NCI-H524 (cell line): ENCODE measurements at regions not wholly inside any gene's neighbourhood (a gene's known extent, or its start where the extent isn't known, plus 50 kb on each side); places are given as distances from the start of the nearest gene placed in this dataset.
A peak's percentile ranks its signal among the peaks of the same experiment; 100 is the strongest.

Experiments
- DNase-seq, 2 experiments: peaks; one replicate each; lab custom pipeline; 2025; lab: John Stamatoyannopoulos, UW

DNA sequence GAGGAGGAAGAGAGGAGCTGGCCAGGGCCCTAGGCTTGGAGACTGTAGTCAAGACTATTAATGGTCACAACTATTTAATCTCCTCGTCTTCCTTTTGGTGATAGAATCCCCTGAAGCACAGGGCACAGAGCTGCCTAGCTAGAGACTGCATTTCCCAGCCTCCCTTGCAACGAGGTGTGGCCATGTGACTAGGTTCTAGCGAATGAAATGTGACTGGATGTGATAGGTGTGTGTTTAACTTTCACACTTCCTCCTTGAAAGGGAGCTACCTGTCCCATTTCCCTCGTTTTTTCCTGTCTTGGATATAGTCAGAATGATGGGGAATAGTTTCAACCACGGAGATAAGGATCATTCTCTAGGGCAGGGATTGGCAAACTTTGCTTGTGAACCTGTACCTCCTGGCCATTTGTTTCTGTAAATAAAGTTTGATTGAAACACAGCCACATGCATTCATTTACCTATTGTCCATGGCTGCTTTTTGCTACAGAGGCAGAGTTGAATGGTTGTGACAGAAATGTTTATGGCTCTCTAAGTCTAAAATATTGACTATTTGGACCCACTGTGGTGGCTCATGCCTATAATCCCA, 313.5 kb downstream of the MIAT start:
- no peak for DNase-seq

DNA sequence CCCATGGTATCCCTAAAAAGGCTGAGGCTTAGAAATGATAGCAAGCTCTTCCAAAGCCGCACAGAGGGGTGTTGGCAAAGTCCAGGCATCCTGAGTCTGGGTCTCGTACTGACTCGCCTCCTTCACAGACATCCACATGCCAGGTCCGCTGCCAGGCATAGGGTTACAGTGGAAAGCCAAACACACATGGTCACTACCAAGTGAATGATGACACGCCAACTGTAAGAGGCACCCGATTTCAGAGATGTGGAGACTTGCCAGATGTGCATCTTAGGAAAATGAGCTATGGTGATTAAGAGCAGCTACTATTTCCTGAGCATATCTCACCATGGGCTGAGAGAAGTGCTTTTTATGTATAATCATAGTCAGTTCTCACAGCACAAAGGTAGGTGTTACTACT, 314.9 kb downstream of the MIAT start:
- DNase-seq = peak in 1 of 2 experiments; percentile 62

DNA sequence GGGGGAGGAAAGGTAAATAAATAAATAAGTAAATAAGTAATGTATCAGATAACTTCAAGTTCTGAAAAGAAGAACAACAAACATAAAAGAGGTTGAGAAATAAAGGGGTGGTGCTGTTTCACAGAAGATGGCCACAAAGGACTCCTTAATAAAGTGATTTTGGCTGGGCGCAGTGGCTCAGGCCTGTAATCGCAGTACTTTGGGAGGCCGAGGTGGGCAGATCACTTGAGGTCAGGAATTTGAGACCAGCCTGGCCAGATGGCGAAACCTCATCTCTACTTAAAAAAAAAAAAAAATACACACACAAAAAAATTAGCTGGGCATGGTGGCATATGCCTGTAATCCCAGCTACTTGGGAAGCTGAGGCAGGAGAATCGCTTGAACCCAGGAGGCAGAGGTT, 315.5 kb downstream of the MIAT start:
- DNase-seq = peak in 1 of 2 experiments; percentile 42

DNA sequence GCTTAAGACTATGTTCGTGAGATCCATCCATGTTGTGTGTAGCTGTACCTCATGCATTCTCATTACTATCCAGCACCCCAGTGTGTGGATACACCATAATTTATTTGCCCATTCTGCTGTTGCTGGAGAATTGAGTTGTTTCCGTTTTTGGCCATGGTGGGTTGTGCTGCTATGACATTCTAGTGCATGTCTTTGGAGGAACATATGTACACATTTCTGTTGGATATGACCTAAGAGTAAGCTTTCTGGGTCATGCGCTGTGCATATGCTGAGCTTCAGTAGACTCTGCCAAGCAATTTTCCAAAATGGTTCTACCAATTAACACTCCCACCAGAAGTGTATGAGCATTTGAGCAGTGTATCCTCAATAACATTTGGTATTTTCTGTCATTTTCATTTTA, 316.6 kb downstream of the MIAT start:
- no peak for DNase-seq

DNA sequence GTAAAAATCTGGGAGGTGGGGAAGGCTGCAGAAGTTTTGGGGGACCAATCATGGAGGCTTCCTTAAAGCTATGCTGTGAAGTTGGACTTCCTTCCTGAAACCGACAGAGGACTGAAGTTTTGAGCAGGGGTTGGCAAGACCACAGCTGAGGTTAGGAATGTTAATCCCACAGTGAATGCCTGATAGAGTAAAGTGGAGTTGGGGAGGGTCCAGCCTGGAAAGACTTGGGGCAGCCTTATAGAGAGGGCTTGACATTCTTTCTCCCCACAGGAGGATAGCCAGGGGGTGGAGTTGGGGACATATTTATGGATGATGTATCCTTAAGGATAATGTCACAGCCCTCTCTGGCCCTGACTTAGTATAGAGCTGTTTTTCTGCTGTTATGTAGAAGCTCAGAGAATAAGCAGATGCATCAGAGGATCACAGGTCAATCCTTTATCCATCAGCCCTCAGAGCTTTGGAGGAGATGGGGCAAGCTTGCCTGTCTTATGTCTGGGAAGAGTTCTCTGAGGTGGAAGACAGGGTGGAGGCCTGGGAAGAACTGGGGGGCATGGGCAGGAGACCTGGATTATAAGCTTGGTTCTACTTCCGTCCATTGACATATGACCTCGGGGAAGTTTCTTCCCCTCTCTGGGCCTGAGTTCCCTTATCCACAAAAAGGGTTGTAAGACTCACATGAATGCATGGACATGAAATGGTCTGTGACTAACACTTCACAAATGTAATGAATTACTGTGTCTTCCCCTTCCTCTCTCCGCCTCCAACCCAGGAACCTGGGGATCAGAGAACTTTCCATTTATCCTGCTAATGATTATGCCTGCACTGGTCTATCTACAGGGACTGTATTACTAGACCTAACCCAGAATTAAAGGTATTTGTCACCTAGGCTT, 317.8 kb downstream of the MIAT start:
- no peak for DNase-seq

DNA sequence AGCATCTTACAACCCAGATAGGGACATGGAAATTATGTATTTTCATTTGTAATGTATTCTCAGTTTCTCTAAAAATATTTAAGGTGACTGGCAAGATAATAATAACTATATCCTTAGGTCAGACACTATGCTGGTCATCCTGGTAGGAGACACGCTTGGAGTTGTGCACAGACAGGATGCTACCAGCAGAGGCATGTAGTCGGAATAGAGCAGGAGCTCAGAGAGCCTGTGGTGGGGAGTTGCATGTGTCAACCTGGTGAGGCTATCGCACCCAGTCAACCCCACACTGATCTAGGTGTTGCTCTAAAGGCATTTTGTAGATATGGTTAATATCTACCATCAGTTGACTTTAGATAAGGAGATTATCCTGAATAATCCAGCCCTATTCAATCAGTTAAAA, 318.5 kb downstream of the MIAT start:
- DNase-seq = no peak

DNA sequence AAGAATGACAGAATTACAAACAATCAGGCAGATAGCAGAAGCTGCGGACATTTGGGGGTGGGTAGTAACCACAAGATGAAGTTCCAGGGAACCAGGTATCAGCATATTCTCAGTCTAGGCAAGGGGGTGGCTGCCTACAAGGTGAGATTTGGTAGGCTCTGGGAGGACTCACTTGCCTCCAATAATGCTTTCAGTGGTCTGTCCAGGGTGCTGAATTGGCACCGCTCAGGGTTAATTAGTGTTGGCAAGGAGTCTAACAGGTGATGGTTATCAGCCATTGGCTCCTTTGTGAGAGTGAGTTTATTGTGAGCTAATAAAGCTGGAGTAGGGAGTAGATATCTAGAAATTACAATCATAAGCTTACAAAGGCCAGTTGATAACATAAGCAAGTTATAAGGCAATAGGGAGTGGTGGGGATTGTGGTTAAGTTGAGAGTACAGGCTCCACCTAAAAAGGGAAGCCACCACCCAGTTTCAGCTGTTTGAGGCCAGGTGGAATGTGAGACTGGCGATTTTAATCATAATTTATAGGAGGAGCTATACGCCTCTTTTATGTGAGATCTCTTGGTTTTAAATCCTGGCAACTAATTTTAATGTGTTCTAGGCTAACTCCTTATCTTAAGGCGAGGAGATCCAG, 320.5 kb downstream of the MIAT start:
- DNase-seq = no peak

DNA sequence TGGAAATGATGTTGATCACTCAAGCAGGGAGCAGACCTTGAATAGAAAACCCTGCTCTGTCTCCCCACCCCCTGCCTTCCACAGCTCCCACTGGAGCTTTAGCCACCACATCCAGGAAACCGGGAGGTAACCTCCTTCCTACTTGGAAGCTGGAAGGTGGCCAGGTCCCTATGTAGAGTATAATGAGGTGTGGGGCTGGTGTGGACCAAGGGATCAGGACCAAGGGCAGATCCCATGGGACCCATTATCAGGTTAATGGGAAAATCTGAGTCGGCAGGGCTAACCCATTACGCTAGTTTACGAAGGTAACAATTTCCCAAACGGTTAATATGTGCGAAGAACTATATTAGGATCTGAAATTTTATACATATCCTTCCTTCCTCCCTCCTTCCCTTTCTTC, 321.9 kb downstream of the MIAT start:
- no peak for DNase-seq

DNA sequence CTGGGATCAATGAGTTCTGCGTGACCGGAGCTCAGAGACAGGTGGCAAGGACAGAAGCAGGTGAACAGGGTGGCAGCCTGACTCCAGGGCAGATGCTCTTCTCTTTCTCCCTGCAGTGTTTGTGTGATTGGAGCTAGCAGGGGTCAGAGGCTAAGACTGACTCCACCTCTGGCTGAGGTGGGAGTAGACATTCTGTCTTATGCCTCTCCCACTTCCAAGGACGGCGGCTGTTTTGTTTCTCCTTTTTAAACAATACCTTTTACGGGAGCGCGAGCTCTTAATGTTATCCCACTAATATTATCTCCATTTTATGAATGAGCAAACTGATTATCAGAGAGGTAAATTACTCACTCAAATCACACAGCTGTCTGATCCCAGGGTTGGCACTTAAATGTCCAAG, 323.7 kb downstream of the MIAT start:
- DNase-seq = no peak

DNA sequence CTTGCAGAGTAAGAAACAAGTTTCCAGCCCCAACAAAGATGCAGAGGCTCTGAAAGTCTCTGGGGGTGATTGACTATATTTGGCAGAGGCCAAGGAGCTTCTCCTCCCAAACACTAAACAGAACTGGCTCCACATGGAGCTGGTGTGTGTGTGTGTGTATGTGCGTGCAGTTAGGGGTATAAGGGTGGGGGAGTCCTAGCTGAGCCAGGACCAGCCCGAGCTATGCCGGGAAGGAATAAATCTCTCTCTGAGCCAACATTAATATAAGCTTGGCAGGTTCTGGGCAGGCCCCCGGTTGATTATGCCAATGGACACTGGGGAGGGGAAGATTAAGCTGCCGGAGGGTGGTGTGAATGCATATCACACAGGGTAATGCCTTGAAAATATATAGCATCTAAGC, 324.2 kb downstream of the MIAT start:
- no peak for DNase-seq

DNA sequence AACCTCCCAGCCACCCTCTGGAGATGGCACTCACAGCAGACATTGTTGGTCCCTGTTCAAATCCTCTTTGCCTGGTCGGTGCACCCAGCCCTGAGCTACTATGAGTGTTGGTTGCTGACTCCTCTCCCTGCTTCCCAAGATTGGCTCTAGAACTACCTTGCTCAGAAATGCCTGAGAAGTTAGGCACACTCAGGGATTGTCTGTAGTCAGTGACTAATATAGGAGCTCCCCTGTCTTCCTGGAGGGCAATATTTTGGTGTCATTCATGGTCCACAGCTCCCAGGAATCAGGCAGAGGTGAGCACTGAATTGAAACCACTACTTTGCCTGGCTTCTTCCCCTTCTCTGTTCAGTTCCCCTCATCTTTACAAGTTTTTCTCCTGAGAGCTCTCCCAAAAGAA, 325.9 kb downstream of the MIAT start:
- no peak for DNase-seq

DNA sequence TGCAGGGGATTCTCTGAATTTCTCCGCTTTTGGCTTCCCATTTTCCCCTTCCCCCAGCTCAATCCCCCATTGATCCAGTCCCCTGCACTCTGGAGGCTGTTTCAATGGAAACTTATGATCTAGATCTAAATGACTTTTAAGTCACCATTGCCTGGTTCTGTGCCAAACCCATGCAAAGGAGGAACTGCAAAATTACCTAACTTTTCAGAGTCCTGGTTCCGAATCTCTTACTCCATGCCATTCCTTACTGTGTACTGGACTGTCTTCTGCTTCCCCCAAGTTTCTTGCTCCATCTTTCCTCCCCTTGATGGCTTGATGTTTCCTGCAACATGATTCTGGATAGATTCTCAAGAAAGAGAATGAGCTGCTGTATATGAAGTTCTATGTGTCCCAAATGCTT, 327.8 kb downstream of the MIAT start:
- DNase-seq = no peak

DNA sequence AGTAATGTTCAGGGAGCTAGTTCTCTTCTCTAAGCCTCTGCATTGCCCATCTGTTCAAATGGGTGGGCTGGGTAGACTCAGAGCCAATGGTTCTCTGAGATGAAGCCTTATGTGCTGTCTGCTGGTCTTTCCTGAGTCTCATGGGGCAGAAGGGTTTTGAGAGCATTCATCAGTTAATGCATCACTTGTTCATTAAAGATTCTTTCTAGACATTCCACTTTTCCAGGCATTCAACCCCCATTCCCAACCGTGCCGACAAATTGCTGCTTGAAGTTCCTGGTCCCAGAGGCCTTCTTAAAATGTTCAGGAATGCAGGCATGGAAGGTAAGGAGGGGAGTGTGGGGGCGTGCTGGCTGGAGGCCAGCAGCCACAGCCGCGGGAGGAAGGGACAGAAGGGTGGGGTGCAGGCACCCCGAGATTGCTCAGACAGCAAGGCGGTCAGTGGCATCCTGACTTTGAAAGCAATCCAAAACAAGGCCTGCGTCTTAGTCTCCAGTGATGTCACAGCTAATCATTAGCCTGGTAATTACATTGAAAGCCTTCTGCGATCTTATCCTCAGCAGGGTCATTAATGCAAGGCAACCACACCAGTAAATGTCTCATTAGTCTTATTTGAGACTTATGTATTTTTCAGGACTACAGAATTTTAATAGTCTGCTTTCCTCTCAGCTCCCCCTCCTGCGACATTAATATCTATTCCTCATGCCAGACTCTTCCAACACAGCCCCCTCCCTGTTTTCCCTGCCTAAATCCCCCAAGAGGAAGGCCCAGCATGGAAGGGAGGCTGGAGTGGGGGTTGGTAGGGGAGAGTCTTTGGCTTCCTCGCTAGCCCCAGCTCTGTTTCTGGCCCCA, 328.8 kb downstream of the MIAT start:
- peak; percentile 51 to 73 for DNase-seq

DNA sequence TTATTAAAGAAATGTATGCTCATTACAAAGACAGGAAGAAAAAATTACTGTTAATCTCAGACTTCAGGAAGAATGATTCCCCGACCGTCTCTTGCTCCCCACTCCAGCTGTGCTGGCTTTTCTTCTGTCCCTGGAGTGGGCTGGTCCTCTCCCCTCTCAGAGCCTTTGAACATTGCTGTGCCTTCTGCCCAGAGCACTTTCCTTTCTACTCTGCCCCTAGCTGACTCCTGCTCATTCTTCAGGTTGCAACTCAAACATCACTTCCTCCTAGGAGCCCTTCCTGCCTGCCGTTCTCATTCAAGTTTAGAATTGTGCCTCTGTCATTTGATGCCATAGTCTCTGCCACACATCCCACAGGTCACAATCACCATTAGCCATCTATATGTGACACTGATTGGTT, 329.5 kb downstream of the MIAT start:
- no peak for DNase-seq

DNA sequence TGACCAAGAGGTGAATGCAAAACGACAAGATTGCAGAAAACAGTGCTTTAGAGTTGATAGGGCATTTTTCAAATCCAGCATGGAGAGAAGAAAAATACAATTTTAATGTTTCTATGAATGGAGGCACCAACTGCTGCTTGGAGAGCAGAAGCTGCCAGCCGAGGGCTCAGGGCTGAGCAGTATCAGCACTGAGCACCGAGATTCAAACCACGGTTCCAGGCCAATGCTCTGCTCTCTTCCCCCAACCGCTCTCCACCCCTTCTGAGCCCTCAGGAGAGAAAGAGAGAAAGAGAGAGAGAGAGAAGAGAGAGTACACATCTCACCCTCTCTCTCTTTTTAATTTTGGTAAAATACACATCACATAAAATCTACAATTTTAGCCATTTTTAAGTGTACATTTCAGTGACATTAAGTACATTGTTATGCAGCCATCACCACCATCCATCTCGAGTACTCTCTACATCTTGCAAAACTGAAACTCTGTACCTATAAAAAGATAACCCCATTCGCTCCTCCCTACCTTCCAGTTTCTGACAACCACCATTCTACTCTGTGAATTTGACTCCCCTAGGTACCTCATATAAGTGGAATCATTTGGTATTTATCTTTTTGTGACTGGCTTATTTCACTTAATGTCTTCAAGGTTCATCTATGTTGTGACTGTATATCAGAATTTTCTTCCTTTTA, 333.3 kb downstream of the MIAT start:
- no peak for DNase-seq

DNA sequence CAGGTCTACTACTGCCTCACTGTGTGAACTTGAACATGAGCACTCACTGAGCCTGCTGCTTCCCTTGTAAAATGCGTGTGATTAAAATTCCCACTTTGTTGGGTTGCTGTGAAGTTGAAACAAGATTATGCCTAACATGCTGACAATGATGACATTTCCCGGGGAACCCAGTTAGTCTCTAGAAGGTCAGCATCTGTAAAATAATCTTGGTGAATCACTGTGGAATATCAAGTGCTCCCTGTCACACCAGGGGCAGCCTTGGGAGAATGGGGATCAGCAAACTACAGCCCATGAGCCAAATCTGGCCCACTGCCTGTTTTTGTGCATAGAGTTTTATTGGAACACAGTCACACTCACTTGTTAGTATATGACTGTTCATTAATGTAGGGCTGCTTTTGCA, 335.2 kb downstream of the MIAT start:
- no peak for DNase-seq

DNA sequence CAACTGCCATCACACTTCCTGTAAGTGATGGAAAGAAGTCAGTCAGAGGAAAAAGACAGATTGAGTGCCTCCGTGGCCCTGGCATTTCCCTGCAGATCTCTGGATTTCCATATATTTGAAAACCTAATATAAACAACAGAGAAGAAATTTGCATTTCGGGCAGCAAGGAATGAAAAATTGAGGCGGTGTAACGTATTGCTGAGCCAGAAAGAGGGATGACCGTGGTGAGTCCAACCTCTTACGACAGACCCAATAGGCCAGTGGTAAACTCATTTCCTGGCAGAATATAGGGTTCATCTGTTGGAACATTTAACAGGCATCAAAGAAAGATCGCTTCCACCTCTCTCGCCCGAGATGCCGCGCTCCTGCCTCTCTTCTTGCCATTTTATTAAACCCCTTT, 336.5 kb downstream of the MIAT start:
- DNase-seq = no peak

DNA sequence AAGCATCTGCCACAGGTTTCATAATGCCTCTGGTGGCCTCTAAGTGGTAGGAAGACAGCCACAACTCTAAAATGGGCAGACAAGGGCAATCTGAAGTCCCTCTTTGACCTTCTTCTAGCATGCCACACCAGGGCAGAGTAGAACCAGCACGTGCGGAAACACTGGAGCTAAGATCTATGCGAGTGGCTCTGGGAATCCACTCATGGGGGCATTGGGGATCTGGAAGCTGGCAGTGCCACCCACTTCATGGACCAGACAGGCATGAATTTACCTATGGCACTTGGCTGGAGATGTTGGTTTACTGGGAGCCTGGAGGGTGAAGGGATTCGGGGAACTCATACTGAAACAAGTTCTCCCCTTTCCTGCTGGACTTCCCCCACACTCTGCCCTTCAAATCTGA, 337.4 kb downstream of the MIAT start:
- DNase-seq = no peak

DNA sequence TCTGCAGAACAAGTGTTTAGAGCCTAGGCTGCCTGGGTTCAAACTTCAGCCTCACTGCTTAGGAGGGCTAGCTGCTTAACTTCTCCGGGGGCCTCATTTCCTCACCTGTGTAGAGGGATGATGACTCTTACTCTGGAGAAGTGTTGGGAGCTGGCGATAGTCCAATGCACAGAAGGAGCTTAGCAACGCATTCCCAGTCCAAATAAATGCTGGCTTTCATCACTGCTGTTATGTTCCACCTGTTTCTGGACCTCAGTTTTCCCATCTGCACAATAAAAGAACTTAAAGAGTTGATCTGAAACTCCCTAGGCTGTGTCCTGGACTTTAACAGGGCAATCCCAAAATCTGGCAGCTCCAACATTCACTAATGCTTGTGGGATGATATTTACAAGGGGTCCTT, 337.8 kb downstream of the MIAT start:
- peak; percentile 61 to 76 for DNase-seq

DNA sequence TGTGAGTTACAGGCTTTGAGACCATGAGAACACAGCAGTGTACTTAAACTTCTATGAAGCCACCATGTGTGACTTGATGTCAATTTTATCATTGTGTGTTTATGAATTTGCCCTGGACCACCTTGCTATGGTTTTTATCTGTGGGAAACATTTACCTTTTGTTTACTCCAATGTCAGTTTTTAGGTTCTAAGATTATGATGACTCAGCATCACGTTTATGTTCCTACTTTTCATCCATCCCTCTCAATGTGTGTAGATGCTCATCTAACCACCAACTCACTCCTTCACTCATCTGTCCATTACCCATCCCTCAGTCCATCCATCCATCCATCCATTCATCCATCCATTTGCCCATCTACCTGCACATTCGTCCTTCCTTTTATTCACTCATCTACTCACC, 338.8 kb downstream of the MIAT start:
- no peak for DNase-seq

DNA sequence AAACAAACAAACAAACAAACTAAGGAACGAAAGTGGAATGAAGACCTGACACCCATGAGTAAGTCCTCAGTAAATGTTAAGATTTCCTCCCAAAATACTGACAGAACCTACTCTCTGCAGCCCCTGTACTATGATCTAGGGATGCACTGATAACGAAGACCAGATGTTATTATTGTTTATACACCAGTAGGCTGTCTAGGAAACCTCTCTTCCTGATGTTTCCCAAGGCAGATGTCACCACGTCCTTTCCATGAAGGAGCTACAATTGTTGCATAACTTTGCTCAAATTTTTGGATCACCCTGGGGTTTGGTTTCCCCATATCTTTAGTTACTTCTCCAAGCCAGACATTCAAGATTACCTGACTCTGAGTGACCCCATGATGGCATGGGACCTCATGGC, 340.7 kb downstream of the MIAT start:
- no peak for DNase-seq

DNA sequence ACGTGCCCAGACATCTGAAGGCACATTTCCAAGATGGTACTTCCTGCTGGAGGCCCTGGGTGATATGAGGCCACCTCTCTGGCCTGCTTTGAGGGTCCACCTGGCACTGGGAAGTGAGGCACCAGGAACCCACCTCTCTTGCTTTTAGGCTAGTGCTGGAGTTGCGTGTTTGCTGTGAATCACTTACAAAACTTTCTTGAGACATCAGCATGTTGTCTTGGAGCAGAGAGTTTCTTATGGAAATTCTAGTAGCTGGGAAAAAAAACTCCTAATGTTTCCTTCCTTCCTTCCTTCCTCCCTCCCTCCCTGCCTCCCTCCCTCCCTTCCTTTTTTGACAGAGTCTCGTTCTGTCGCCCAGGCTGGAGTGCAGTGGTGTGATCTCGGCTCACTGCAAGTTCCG, 341.3 kb downstream of the MIAT start:
- no peak for DNase-seq
